HEK293 (cell line): ENCODE measurements at regions not wholly inside any gene's neighbourhood (a gene's known extent, or its start where the extent isn't known, plus 50 kb on each side); places are given as distances from the start of the nearest gene placed in this dataset.

Source experiments
- CTCF ChIA-PET: fragments of 350-600 bp; formaldehyde crosslinking; extraction: SDS; loops from one replicate; lab custom pipeline; 2021; ENCODE audit warnings: antibody characterized with exemption; lab: Yijun Ruan, JAX
- POLR2A ChIA-PET: fragments of 300-600 bp; formaldehyde crosslinking; extraction: SDS; loops from one replicate; lab custom pipeline; 2020; ENCODE audit warnings: antibody characterized with exemption, inconsistent platforms; lab: Yijun Ruan, JAX
- H3K27ac ChIP-seq: fragments of 200-500 bp; sonication (Bioruptor generic); 2 replicates; pipeline ENCODE4 v1.5.1; 2014; ENCODE audit warnings: low read depth, low read length, control low read depth, inconsistent platforms; ENCODE audit errors: extremely low read depth
- H3K36me3 ChIP-seq, 2 experiments: fragments of 200-500 bp in 1 of 2; sonication (Bioruptor generic) in 1 of 2; 1 replicate in 1 of 2; 2 replicates in 1 of 2; pipeline ENCODE4 v1.5.1; 2014 to 2017; ENCODE audit warnings: inconsistent platforms in 2 of 2, low read length in 2 of 2; ENCODE audit not compliant: control insufficient read depth in 2 of 2, insufficient read depth in 1 of 2
- H3K4me1 ChIP-seq: fragments of 200-500 bp; sonication (Bioruptor generic); 2 replicates; pipeline ENCODE4 v1.5.1; 2014; ENCODE audit warnings: mild to moderate bottlenecking, low read length, inconsistent platforms; ENCODE audit not compliant: control insufficient read depth, insufficient read depth
- H3K4me3 ChIP-seq: 2 replicates; pipeline ENCODE4 v1.5.1; 2011; ENCODE audit warnings: low read depth, mild to moderate bottlenecking, control low read depth, low read length, moderate library complexity
- H3K9me3 ChIP-seq: fragments of 200-500 bp; sonication (Bioruptor generic); 2 replicates; pipeline ENCODE4 v1.5.1; 2014; ENCODE audit warnings: low read depth, low read length, inconsistent platforms; ENCODE audit not compliant: control insufficient read depth, insufficient read depth
- KLF10 ChIP-seq: fragments of 450-650 bp; IDR thresholded peaks from 2 replicates; pipeline ENCODE4 v1.5.1; 2018; ENCODE audit warnings: missing biosample characterization, mild to moderate bottlenecking, missing genetic modification characterization
- KLF16 ChIP-seq: fragments of 450-650 bp; formaldehyde crosslinking; IDR thresholded peaks from 2 replicates; pipeline ENCODE4 v1.5.1; 2017; ENCODE audit warnings: missing biosample characterization, missing genetic modification characterization
- KLF7 ChIP-seq: fragments of 450-650 bp; formaldehyde crosslinking; IDR thresholded peaks from 2 replicates; pipeline ENCODE4 v1.5.1; 2016; ENCODE audit warnings: missing biosample characterization, missing genetic modification characterization, borderline replicate concordance
- MEIS1 ChIP-seq: sonication (generic); formaldehyde crosslinking; IDR thresholded peaks from 2 replicates; pipeline ENCODE4 v1.8.1; 2022; ENCODE audit warnings: missing genetic modification reagents, mild to moderate bottlenecking, borderline replicate concordance
- SETDB1 ChIP-seq: IDR thresholded peaks from one replicate; pipeline ENCODE4 v1.6.1; 2017; ENCODE audit warnings: mild to moderate bottlenecking, low read length, moderate library complexity, mixed read lengths; ENCODE audit not compliant: insufficient read length
- SP3 ChIP-seq: fragments of 450-650 bp; formaldehyde crosslinking; IDR thresholded peaks from 2 replicates; pipeline ENCODE4 v1.5.1; 2016; ENCODE audit warnings: missing biosample characterization, missing genetic modification characterization
- ZNF133 ChIP-seq: fragments of 450-650 bp; formaldehyde crosslinking; IDR thresholded peaks from 2 replicates; pipeline ENCODE4 v1.5.1; 2016; ENCODE audit warnings: missing biosample characterization, missing genetic modification characterization
- ZNF302 ChIP-seq: fragments of 450-650 bp; formaldehyde crosslinking; IDR thresholded peaks from 2 replicates; pipeline ENCODE4 v1.5.1; 2016; ENCODE audit warnings: missing biosample characterization, missing genetic modification characterization, low read depth
- ZNF350 ChIP-seq: fragments of 450-650 bp; formaldehyde crosslinking; IDR thresholded peaks from 2 replicates; pipeline ENCODE4 v1.5.0; 2017; ENCODE audit warnings: missing biosample characterization, mild to moderate bottlenecking, missing genetic modification characterization
- ZNF366 ChIP-seq: fragments of 450-650 bp; formaldehyde crosslinking; conservative IDR thresholded peaks from 2 replicates; pipeline ENCODE4 v1.5.1; 2016; ENCODE audit warnings: missing biosample characterization, missing genetic modification characterization
- ZNF394 ChIP-seq: fragments of 450-650 bp; formaldehyde crosslinking; IDR thresholded peaks from 2 replicates; pipeline ENCODE4 v1.5.1; 2016; ENCODE audit warnings: missing biosample characterization, missing genetic modification characterization, mild to moderate bottlenecking, moderate library complexity, borderline replicate concordance
- ZNF416 ChIP-seq: fragments of 450-650 bp; formaldehyde crosslinking; IDR thresholded peaks from 2 replicates; pipeline ENCODE4 v1.5.1; 2016; ENCODE audit warnings: missing biosample characterization, missing genetic modification characterization
- ZNF449 ChIP-seq: fragments of 450-650 bp; formaldehyde crosslinking; IDR thresholded peaks from 2 replicates; pipeline ENCODE4 v1.5.1; 2017; ENCODE audit warnings: missing biosample characterization, mild to moderate bottlenecking, missing genetic modification characterization, moderate library complexity
- ZNF513 ChIP-seq: fragments of 450-650 bp; IDR thresholded peaks from 2 replicates; pipeline ENCODE4 v1.5.1; 2018; ENCODE audit warnings: missing biosample characterization, missing genetic modification characterization
- ZNF514 ChIP-seq: fragments of 450-650 bp; formaldehyde crosslinking; IDR thresholded peaks from 2 replicates; pipeline ENCODE4 v1.5.1; 2016; ENCODE audit warnings: missing biosample characterization, missing genetic modification characterization
- ZNF610 ChIP-seq: fragments of 450-650 bp; formaldehyde crosslinking; IDR thresholded peaks from 2 replicates; pipeline ENCODE4 v1.5.1; 2016; ENCODE audit warnings: missing biosample characterization, missing genetic modification characterization, borderline replicate concordance
- TF ChIP-seq, protein P1 (sequence below): fragments of 450-650 bp; formaldehyde crosslinking; IDR thresholded peaks from 2 replicates; pipeline ENCODE4 v1.5.1; 2017; ENCODE audit warnings: missing biosample characterization, missing genetic modification characterization
- TF ChIP-seq, protein P2 (sequence below): fragments of 450-650 bp; formaldehyde crosslinking; IDR thresholded peaks from 2 replicates; pipeline ENCODE4 v1.5.0; 2017; ENCODE audit warnings: missing biosample characterization, missing genetic modification characterization, borderline replicate concordance
- TF ChIP-seq, protein P3 (sequence below): fragments of 450-650 bp; formaldehyde crosslinking; optimal IDR thresholded peaks from 2 replicates; pipeline ENCODE3; 2016; ENCODE audit warnings: missing biosample characterization, mild to moderate bottlenecking, missing genetic modification characterization
- TF ChIP-seq, protein P4 (sequence below): fragments of 450-650 bp; formaldehyde crosslinking; IDR thresholded peaks from 2 replicates; pipeline ENCODE4 v1.5.1; 2016; ENCODE audit warnings: missing biosample characterization, missing genetic modification characterization

GRCh38 chr16:50972876-50973275 lies 178.2 kb downstream of the SALL1 start:
- no peak overlapping the region for H3K4me3 ChIP-seq
- POLR2A ChIA-PET = interaction anchor here (0.5 kb wide), 1 partner anchor 173 kb away, joined by 3 read pairs; no protein-coding TSS in a partner anchor
- CTCF ChIA-PET = interaction anchor here (0.6 kb wide), 1 partner anchor 689 kb away, joined by 3 read pairs; no protein-coding TSS in a partner anchor

DNA sequence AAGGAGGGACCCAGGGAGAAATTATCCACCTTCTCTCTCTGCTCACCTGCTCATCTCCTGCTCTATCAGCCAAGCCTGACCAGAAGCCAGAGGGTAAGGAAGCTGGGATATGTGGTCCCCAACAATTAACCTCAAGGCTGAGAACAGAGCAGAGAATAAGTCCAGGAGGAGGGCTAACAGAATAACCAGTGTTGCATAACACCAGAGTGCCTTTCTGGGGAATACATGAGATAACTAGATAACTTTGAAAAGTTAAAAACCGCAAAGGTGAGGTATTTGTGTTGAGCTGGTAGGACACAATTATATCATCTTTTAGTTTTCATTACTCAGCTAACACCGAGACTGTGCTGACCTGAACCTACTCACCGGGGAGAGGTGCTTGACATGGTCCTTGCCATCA lies 180.8 kb downstream of the SALL1 start:
- ChIA-PET CTCF (no interaction called here), POLR2A (no interaction called here)
- Histone ChIP-seq H3K4me3 (no peak overlapping the region), H3K36me3 (no peaks in the 10 kb centered on the region), H3K4me1 (no peaks in the 10 kb centered on the region), H3K9me3 (no peaks in the 10 kb centered on the region), H3K27ac (no peak overlapping the region)
- TF ChIP-seq KLF7 (tag by site-specific recombination) (no peak), SETDB1 (no peak), ZNF394 (tag by site-specific recombination) (no peak), ZNF513 (tag by site-specific recombination) (no peak), ZNF302 (tag by site-specific recombination) (no peak), ZNF449 (no peak), ZNF366 (no peak)
- TF ChIP-seq, protein P1, sequence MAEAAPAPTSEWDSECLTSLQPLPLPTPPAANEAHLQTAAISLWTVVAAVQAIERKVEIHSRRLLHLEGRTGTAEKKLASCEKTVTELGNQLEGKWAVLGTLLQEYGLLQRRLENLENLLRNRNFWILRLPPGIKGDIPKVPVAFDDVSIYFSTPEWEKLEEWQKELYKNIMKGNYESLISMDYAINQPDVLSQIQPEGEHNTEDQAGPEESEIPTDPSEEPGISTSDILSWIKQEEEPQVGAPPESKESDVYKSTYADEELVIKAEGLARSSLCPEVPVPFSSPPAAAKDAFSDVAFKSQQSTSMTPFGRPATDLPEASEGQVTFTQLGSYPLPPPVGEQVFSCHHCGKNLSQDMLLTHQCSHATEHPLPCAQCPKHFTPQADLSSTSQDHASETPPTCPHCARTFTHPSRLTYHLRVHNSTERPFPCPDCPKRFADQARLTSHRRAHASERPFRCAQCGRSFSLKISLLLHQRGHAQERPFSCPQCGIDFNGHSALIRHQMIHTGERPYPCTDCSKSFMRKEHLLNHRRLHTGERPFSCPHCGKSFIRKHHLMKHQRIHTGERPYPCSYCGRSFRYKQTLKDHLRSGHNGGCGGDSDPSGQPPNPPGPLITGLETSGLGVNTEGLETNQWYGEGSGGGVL (tag by site-specific recombination) = no peak

More at GRCh38 chr16:50972876-50973275, 178.2 kb downstream of the SALL1 start:
- no peaks in the 10 kb centered on the region for H3K36me3 ChIP-seq
- TF ChIP-seq, protein P2, sequence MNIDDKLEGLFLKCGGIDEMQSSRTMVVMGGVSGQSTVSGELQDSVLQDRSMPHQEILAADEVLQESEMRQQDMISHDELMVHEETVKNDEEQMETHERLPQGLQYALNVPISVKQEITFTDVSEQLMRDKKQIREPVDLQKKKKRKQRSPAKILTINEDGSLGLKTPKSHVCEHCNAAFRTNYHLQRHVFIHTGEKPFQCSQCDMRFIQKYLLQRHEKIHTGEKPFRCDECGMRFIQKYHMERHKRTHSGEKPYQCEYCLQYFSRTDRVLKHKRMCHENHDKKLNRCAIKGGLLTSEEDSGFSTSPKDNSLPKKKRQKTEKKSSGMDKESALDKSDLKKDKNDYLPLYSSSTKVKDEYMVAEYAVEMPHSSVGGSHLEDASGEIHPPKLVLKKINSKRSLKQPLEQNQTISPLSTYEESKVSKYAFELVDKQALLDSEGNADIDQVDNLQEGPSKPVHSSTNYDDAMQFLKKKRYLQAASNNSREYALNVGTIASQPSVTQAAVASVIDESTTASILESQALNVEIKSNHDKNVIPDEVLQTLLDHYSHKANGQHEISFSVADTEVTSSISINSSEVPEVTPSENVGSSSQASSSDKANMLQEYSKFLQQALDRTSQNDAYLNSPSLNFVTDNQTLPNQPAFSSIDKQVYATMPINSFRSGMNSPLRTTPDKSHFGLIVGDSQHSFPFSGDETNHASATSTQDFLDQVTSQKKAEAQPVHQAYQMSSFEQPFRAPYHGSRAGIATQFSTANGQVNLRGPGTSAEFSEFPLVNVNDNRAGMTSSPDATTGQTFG = no peak
- no peak for TF ChIP-seq ZNF416
- TF ChIP-seq KLF10 = no peak
- no peak for TF ChIP-seq SP3 (tag by site-specific recombination)
- no peak for TF ChIP-seq ZNF514 (tag by site-specific recombination)
- no peak for TF ChIP-seq ZNF133 (tag by site-specific recombination)
- TF ChIP-seq ZNF610 (tag by site-specific recombination) = no peak
- TF ChIP-seq, protein P3, sequence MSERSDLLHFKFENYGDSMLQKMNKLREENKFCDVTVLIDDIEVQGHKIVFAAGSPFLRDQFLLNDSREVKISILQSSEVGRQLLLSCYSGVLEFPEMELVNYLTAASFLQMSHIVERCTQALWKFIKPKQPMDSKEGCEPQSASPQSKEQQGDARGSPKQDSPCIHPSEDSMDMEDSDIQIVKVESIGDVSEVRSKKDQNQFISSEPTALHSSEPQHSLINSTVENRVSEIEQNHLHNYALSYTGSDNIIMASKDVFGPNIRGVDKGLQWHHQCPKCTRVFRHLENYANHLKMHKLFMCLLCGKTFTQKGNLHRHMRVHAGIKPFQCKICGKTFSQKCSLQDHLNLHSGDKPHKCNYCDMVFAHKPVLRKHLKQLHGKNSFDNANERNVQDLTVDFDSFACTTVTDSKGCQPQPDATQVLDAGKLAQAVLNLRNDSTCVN (tag by site-specific recombination) = no peak
- no peak for TF ChIP-seq MEIS1
- no peak for TF ChIP-seq KLF16 (tag by site-specific recombination)
- TF ChIP-seq ZNF449 = no peak
- TF ChIP-seq, protein P4, sequence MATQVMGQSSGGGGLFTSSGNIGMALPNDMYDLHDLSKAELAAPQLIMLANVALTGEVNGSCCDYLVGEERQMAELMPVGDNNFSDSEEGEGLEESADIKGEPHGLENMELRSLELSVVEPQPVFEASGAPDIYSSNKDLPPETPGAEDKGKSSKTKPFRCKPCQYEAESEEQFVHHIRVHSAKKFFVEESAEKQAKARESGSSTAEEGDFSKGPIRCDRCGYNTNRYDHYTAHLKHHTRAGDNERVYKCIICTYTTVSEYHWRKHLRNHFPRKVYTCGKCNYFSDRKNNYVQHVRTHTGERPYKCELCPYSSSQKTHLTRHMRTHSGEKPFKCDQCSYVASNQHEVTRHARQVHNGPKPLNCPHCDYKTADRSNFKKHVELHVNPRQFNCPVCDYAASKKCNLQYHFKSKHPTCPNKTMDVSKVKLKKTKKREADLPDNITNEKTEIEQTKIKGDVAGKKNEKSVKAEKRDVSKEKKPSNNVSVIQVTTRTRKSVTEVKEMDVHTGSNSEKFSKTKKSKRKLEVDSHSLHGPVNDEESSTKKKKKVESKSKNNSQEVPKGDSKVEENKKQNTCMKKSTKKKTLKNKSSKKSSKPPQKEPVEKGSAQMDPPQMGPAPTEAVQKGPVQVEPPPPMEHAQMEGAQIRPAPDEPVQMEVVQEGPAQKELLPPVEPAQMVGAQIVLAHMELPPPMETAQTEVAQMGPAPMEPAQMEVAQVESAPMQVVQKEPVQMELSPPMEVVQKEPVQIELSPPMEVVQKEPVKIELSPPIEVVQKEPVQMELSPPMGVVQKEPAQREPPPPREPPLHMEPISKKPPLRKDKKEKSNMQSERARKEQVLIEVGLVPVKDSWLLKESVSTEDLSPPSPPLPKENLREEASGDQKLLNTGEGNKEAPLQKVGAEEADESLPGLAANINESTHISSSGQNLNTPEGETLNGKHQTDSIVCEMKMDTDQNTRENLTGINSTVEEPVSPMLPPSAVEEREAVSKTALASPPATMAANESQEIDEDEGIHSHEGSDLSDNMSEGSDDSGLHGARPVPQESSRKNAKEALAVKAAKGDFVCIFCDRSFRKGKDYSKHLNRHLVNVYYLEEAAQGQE (tag by site-specific recombination) = no peak
- TF ChIP-seq ZNF350 (tag by site-specific recombination) = no peak
- H3K27ac ChIP-seq = no peak overlapping the region
- H3K9me3 ChIP-seq = no peaks in the 10 kb centered on the region
- H3K4me1 ChIP-seq = no peaks in the 10 kb centered on the region
